HFFc6 (cell line): ENCODE measurements at regions not wholly inside any gene's neighbourhood (a gene's known extent, or its start where the extent isn't known, plus 50 kb on each side); places are given as distances from the start of the nearest gene placed in this dataset.

Experiments
- DNase-seq: peaks from one replicate; pipeline ENCODE4 v3.0.0-alpha.2; 2018
- H3K27ac Mint-ChIP-seq: 2 replicates; pipeline ENCODE4 v1.8.0; 2020; ENCODE audit warnings: mild to moderate bottlenecking, mixed read lengths
- H3K27me3 Mint-ChIP-seq: 2 replicates; pipeline ENCODE4 v1.8.0; 2021; ENCODE audit warnings: mild to moderate bottlenecking, moderate library complexity, mixed read lengths; ENCODE audit not compliant: insufficient read depth
- H3K36me3 Mint-ChIP-seq: 2 replicates; pipeline ENCODE4 v1.8.0; 2021; ENCODE audit warnings: low read depth, mixed read lengths
- H3K4me1 Mint-ChIP-seq: 2 replicates; pipeline ENCODE4 v1.8.0; 2020; ENCODE audit warnings: low read depth, mixed read lengths
- H3K4me3 Mint-ChIP-seq: 2 replicates; pipeline ENCODE4 v1.8.0; 2020; ENCODE audit warnings: mild to moderate bottlenecking, moderate library complexity, mixed read lengths
- H3K9me3 Mint-ChIP-seq: 2 replicates; pipeline ENCODE4 v1.8.0; 2020; ENCODE audit warnings: mild to moderate bottlenecking, mixed read lengths
- TF ChIP-seq, protein P1 (sequence below): fragments of 200-600 bp; sonication (generic); IDR thresholded peaks from 2 replicates; pipeline ENCODE4 v1.5.0; 2021; ENCODE audit warnings: antibody characterized with exemption, mild to moderate bottlenecking

DNA sequence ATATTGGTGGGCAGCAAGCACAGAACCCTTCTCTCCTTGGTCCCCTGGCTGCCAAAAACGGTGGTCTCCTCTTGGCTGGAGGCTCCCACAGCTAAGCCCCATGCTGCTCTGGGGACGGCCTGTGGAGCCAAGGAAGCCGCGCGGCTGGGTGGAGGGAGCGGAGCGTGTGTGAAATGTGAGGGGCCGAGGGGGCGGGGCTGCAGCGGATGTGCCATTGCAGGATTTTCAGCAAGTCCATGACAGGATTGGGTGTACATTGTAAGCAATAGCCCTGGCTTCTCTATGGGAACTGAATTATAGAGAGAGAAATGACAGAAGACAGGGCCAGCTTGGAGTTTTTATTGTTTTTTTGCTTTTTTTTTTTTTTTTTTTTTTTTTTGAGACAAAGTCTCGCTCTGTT, 336.5 kb downstream of the DIRAS2 start:
- peaks cover 2% of the 10 kb centered on the region; the same call in 1 of the 2 replicates for H3K27me3 Mint-ChIP-seq
- DNase-seq = no peak
- H3K36me3 Mint-ChIP-seq = no peaks in the 10 kb centered on the region
- no peak overlapping the region for H3K27ac Mint-ChIP-seq
- H3K4me1 Mint-ChIP-seq = peaks cover 9% of the 10 kb centered on the region
- TF ChIP-seq, protein P1, sequence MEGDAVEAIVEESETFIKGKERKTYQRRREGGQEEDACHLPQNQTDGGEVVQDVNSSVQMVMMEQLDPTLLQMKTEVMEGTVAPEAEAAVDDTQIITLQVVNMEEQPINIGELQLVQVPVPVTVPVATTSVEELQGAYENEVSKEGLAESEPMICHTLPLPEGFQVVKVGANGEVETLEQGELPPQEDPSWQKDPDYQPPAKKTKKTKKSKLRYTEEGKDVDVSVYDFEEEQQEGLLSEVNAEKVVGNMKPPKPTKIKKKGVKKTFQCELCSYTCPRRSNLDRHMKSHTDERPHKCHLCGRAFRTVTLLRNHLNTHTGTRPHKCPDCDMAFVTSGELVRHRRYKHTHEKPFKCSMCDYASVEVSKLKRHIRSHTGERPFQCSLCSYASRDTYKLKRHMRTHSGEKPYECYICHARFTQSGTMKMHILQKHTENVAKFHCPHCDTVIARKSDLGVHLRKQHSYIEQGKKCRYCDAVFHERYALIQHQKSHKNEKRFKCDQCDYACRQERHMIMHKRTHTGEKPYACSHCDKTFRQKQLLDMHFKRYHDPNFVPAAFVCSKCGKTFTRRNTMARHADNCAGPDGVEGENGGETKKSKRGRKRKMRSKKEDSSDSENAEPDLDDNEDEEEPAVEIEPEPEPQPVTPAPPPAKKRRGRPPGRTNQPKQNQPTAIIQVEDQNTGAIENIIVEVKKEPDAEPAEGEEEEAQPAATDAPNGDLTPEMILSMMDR = no peak
- H3K9me3 Mint-ChIP-seq = no peaks in the 10 kb centered on the region; the same call in 1 of the 2 replicates
- no peak overlapping the region for H3K4me3 Mint-ChIP-seq

DNA sequence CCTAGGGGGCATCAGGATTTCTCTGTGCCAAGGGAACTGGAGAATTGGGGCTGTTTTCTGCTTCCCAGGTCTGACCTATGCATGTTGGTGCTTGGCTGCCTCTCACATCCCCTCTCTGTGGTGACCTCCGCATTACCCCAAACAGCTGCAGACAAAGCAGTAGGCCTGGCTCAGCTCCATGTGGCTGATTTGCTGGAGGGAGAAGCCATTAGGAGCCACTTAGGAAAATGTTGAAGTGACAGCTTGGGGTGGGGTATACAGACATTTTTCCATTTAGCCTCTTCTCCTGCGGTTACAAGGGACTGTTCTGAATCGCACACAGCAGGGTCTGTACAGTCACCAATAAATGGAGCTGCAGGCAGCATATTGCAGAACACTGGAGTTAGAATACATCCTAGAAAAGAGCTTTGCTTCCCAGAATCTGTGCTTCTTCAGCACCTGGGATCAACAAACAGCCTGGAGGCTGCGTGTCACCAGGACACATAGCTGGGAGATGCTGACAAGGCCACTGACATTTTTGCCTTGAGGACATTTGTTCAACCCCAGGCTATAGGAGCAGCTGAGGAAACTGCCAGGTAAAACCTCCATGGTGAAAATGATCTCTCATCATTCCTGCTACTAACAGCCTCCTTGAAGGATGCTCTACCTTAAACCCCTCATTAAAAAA, 335.3 kb downstream of the DIRAS2 start:
- TF ChIP-seq, protein P1 = no peak
- H3K27ac Mint-ChIP-seq = no peak overlapping the region
- H3K27me3 Mint-ChIP-seq = peaks cover 2% of the 10 kb centered on the region; the same call in 1 of the 2 replicates
- H3K4me1 Mint-ChIP-seq = no peaks in the 10 kb centered on the region
- no peaks in the 10 kb centered on the region for H3K36me3 Mint-ChIP-seq
- no peak overlapping the region for H3K4me3 Mint-ChIP-seq
- peaks cover 5% of the 10 kb centered on the region for H3K9me3 Mint-ChIP-seq
- no peak for DNase-seq

DNA sequence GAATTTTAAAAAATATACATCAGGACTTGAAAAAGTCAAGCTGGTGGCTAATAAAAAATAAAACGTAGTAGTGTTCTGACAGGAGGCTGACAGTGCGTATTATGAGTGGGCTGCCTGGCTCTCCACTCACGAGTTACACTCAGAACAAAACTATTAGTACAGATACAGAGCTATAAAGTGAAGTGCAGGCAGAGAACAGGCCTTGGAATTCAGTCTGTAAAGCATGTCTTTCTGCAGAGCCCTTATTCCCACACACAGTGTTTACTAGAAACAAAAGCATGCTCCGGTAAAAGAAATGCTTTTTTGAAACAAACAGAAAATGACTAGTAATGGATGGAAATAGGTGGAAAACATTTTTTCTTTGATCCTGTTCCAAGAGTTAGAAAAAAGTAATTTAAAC, 334.7 kb downstream of the DIRAS2 start:
- TF ChIP-seq, protein P1 = no peak
- H3K4me1 Mint-ChIP-seq = no peaks in the 10 kb centered on the region
- no peaks in the 10 kb centered on the region for H3K36me3 Mint-ChIP-seq
- peaks cover 2% of the 10 kb centered on the region; the same call in 1 of the 2 replicates for H3K27me3 Mint-ChIP-seq
- no peak overlapping the region for H3K4me3 Mint-ChIP-seq
- H3K9me3 Mint-ChIP-seq = peaks cover 9% of the 10 kb centered on the region
- no peak overlapping the region for H3K27ac Mint-ChIP-seq
- no peak for DNase-seq

DNA sequence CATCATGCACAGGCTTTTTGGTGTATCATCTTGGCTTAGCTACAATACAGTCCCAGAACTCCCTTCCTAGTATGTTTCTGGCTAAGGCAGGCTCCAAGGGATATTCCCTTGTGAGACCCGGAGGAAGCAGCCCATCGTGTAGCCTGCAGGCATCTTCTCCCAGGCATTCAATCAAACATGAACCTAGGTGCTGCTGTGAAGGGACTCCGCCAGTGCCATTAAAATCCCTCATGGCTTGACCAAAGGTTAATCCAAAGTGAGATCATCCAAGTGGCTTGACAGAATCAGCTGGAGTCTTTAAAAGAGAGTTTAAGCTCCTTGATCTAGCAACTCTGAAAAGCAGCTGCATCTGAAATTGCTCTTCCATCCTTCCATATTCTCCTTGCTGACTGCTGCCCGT, 333.9 kb downstream of the DIRAS2 start:
- H3K27ac Mint-ChIP-seq = no peak overlapping the region
- H3K4me3 Mint-ChIP-seq = no peak overlapping the region
- H3K4me1 Mint-ChIP-seq = no peaks in the 10 kb centered on the region
- H3K36me3 Mint-ChIP-seq = no peaks in the 10 kb centered on the region
- no peak for DNase-seq
- TF ChIP-seq, protein P1 = no peak
- H3K9me3 Mint-ChIP-seq = peaks cover 9% of the 10 kb centered on the region
- H3K27me3 Mint-ChIP-seq = peaks cover 2% of the 10 kb centered on the region; the same call in 1 of the 2 replicates

DNA sequence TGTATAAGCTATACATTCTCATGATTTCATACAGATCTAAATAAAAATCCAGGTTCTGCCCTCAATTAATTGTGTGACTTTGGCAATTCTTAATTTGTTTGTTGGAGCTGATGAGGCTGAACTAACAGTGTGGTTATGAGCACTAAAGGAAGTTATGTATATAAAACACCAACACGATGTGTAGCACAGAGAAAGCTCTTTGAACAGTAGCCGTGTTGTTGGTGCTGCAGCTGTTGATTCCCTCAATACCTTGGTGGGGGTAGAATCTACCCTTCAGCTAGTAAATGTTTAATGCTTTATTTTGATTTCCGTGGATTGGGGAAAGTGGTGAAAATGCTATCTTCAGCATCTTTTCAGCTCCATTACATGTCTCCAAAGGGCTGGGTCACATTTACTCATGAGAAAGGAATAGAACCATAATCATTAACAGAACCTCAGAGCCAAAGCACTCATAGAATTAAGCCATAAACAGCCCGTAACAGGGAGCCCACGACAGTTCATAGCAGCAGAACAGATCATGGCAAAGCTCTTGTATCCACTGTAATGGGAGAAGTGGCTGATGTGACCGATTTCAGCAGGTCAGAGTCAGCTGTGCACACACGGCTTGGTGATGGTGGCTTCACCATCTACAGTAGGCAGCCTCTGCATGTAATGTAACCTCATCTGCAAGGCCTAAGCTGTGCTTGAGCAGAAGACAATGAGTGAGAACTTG, 332.7 kb downstream of the DIRAS2 start:
- DNase-seq = no peak
- Mint-ChIP-seq H3K27me3 (peaks cover 2% of the 10 kb centered on the region; the same call in 1 of the 2 replicates), H3K4me1 (no peaks in the 10 kb centered on the region), H3K36me3 (no peaks in the 10 kb centered on the region), H3K4me3 (no peak overlapping the region), H3K9me3 (peaks cover 9% of the 10 kb centered on the region), H3K27ac (no peak overlapping the region)
- TF ChIP-seq, protein P1 = no peak
